ENCODE measurements at regions not wholly inside any gene's neighbourhood (a gene's known extent, or its start where the extent isn't known, plus 50 kb on each side); places are given as distances from the start of the nearest gene placed in this dataset.

GRCh38 chrX:36508042-36508441 is 500.1 kb upstream of the FAM47C start:
- no peak for TF ChIP-seq CTCF (IDR thresholded peaks at IDR 0.05; ENCODE audit: low read depth, low read length)
- no peak overlapping the region for H3K4me3 ChIP-seq (ENCODE audit: low read depth, low read length)

GRCh38 chrX:36510736-36511135 is 497.4 kb upstream of the FAM47C start:
- no peak overlapping the region for H3K4me3 ChIP-seq (ENCODE audit: low read depth, low read length)
- no peak for TF ChIP-seq CTCF (IDR thresholded peaks at IDR 0.05; ENCODE audit: low read depth, low read length)

GRCh38 chrX:36528661-36529060 is 479.5 kb upstream of the FAM47C start:
- no peak for TF ChIP-seq CTCF (IDR thresholded peaks at IDR 0.05; ENCODE audit: low read depth, low read length)
- H3K4me3 ChIP-seq (ENCODE audit: low read depth, low read length) = no peak overlapping the region

- no peak overlapping the region for H3K4me3 ChIP-seq (ENCODE audit: low read depth, low read length)
Measured at GRCh38 chrX:36534900-36535299, 473.3 kb upstream of the FAM47C start.

GRCh38 chrX:36543499-36543898 is 464.7 kb upstream of the FAM47C start:
- no peak overlapping the region for H3K4me3 ChIP-seq (ENCODE audit: low read depth, low read length)
- TF ChIP-seq CTCF (IDR thresholded peaks at IDR 0.05; ENCODE audit: low read depth, low read length) = no peak

More at GRCh38 chrX:36534900-36535299, 473.3 kb upstream of the FAM47C start:
- TF ChIP-seq CTCF (IDR thresholded peaks at IDR 0.05; ENCODE audit: low read depth, low read length) = no peak

- TF ChIP-seq CTCF (IDR thresholded peaks at IDR 0.05; ENCODE audit: low read depth, low read length) = no peak
- no peak overlapping the region for H3K4me3 ChIP-seq (ENCODE audit: low read depth, low read length)
Measured at GRCh38 chrX:36562986-36563385, 445.2 kb upstream of the FAM47C start.

GRCh38 chrX:36568946-36569345 is 439.2 kb upstream of the FAM47C start:
- TF ChIP-seq CTCF (IDR thresholded peaks at IDR 0.05; ENCODE audit: low read depth, low read length) = no peak
- no peak overlapping the region for H3K4me3 ChIP-seq (ENCODE audit: low read depth, low read length)

Data from WI38 (cell line).